ENCODE measurements at regions not wholly inside any gene's neighbourhood (a gene's known extent, or its start where the extent isn't known, plus 50 kb on each side); places are given as distances from the start of the nearest gene placed in this dataset.

- intact Hi-C loops (cut with DNase I; ENCODE audit: low total_unique reads) = no loop called here
- Histone ChIP-seq H3K9me3 (no peaks in the 10 kb centered on the region), H3K4me3 (no peak overlapping the region), H3K27ac (no peak overlapping the region), H3K4me1 (no peaks in the 10 kb centered on the region), H3K36me3 (no peaks in the 10 kb centered on the region), H3K27me3 (no peaks in the 10 kb centered on the region)
- TF ChIP-seq POLR2A (IDR thresholded peaks at IDR 0.05) (no peak), EP300 (IDR thresholded peaks at IDR 0.05) (no peak), CTCF (IDR thresholded peaks at IDR 0.05) (no peak), POLR2AphosphoS5 (IDR thresholded peaks at IDR 0.05) (no peak)
- DNase-seq = no peak
- 82 to 90% (median 89%) methylated on average over 4 of the region's 4 CpGs for WGBS, 5 donors
Measured at GRCh38 chr2:107094450-107094986, 208.6 kb upstream of the ST6GAL2 start.

- H3K4me1 ChIP-seq = no peaks in the 10 kb centered on the region
- TF ChIP-seq POLR2A (IDR thresholded peaks at IDR 0.05) (no peak), CTCF (IDR thresholded peaks at IDR 0.05) (no peak), POLR2AphosphoS5 (IDR thresholded peaks at IDR 0.05) (no peak), EP300 (IDR thresholded peaks at IDR 0.05) (no peak)
- intact Hi-C loops (cut with DNase I; ENCODE audit: low total_unique reads) = no loop called here
- no peak for DNase-seq
- WGBS, 5 donors = 92 to 97% (median 93%) methylated on average over 8 of the region's 8 CpGs
- no peaks in the 10 kb centered on the region for H3K36me3 ChIP-seq
- peaks cover 0 to 10% (median 0%) of the 10 kb centered on the region in 4 donors for H3K9me3 ChIP-seq
- H3K27ac ChIP-seq = no peak overlapping the region
- H3K27me3 ChIP-seq = no peaks in the 10 kb centered on the region
- H3K4me3 ChIP-seq = no peak overlapping the region
Measured at GRCh38 chr2:107102176-107102575, 216.2 kb upstream of the ST6GAL2 start.

GRCh38 chr2:107107351-107107750 is 221.4 kb upstream of the ST6GAL2 start:
- Histone ChIP-seq H3K4me3 (no peak overlapping the region), H3K36me3 (no peaks in the 10 kb centered on the region), H3K4me1 (no peaks in the 10 kb centered on the region), H3K27me3 (no peaks in the 10 kb centered on the region), H3K9me3 (peaks cover 0 to 16% (median 0%) of the 10 kb centered on the region in 4 donors), H3K27ac (no peak overlapping the region)
- 35 to 56% (median 39%) methylated on average over 2 of the region's 2 CpGs for WGBS, 5 donors
- intact Hi-C loops (cut with DNase I; ENCODE audit: low total_unique reads) = no loop called here
- no peak for TF ChIP-seq POLR2AphosphoS5 (IDR thresholded peaks at IDR 0.05)
- no peak for TF ChIP-seq CTCF (IDR thresholded peaks at IDR 0.05)
- TF ChIP-seq POLR2A (IDR thresholded peaks at IDR 0.05) = no peak
- no peak for TF ChIP-seq EP300 (IDR thresholded peaks at IDR 0.05)
- DNase-seq = no peak

GRCh38 chr2:107108556-107108955 is 222.6 kb upstream of the ST6GAL2 start:
- no peak for TF ChIP-seq POLR2AphosphoS5 (IDR thresholded peaks at IDR 0.05)
- TF ChIP-seq POLR2A (IDR thresholded peaks at IDR 0.05) = no peak
- no peak for TF ChIP-seq EP300 (IDR thresholded peaks at IDR 0.05)
- no peak for TF ChIP-seq CTCF (IDR thresholded peaks at IDR 0.05)
- H3K27me3 ChIP-seq = no peaks in the 10 kb centered on the region
- H3K4me1 ChIP-seq = no peaks in the 10 kb centered on the region
- 46 to 58% (median 52%) methylated on average over 2 of the region's 2 CpGs for WGBS, 5 donors
- intact Hi-C loops (cut with DNase I; ENCODE audit: low total_unique reads) = no loop called here
- H3K36me3 ChIP-seq = no peaks in the 10 kb centered on the region
- H3K27ac ChIP-seq = no peak overlapping the region
- H3K4me3 ChIP-seq = no peak overlapping the region
- no peak for DNase-seq
- H3K9me3 ChIP-seq = peaks cover 0 to 12% (median 0%) of the 10 kb centered on the region in 4 donors

All from stomach (tissue), 8 donors.